IPS-18a (cell line): ENCODE measurements at regions not wholly inside any gene's neighbourhood (a gene's known extent, or its start where the extent isn't known, plus 50 kb on each side); places are given as distances from the start of the nearest gene placed in this dataset.

Experiments used
- H3K27ac ChIP-seq: one replicate; pipeline ENCODE4 v1.5.1; 2013; ENCODE audit warnings: low read length
- H3K27me3 ChIP-seq: one replicate; pipeline ENCODE4 v1.6.1; 2013; ENCODE audit warnings: mild to moderate bottlenecking, low read length; ENCODE audit not compliant: control insufficient read depth, insufficient read depth
- H3K36me3 ChIP-seq: one replicate; pipeline ENCODE4 v1.6.1; 2013; ENCODE audit warnings: low read depth, low read length; ENCODE audit not compliant: control insufficient read depth
- H3K4me1 ChIP-seq: one replicate; pipeline ENCODE4 v1.6.1; 2013; ENCODE audit warnings: low read depth, low read length; ENCODE audit not compliant: control insufficient read depth
- H3K4me3 ChIP-seq: one replicate; pipeline ENCODE4 v1.5.1; 2013; ENCODE audit warnings: low read length
- H3K9ac ChIP-seq: one replicate; pipeline ENCODE4 v1.6.1; 2013; ENCODE audit warnings: mild to moderate bottlenecking, low read length, moderate library complexity
- H3K9me3 ChIP-seq: one replicate; pipeline ENCODE4 v1.6.1; 2013; ENCODE audit warnings: low read depth, low read length; ENCODE audit not compliant: control insufficient read depth

DNA sequence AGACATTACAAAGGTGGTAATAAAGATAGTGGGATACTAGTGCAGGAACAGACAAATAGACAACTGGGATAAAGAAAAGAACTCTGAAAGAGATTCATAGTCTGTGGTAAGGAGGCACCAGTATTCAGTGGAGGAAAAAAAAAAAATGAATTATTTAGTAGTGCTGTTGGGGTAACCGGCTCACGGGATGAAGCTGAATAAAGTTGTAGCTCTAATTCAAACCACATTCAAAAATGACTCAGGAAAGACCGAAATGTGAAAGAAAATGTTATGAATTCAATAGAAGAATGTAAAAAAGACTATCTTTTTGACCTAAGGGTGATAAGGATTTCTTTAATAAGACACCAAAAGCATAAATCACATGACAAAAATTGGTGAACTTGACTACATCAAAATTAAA, 83.1 kb upstream of the HABP2 start:
- H3K36me3 ChIP-seq = no peaks in the 10 kb centered on the region
- H3K9me3 ChIP-seq = no peaks in the 10 kb centered on the region
- H3K4me1 ChIP-seq = no peaks in the 10 kb centered on the region
- no peak overlapping the region for H3K4me3 ChIP-seq
- no peak overlapping the region for H3K9ac ChIP-seq
- H3K27me3 ChIP-seq = no peaks in the 10 kb centered on the region
- H3K27ac ChIP-seq = no peak overlapping the region

GRCh38 chr10:113470372-113471240, 82.2 kb upstream of the HABP2 start:
- Histone ChIP-seq H3K4me3 (no peak overlapping the region), H3K4me1 (no peaks in the 10 kb centered on the region), H3K27ac (no peak overlapping the region), H3K9me3 (no peaks in the 10 kb centered on the region), H3K36me3 (no peaks in the 10 kb centered on the region), H3K27me3 (no peaks in the 10 kb centered on the region), H3K9ac (no peak overlapping the region)

GRCh38 chr10:113471241-113471996, 81.4 kb upstream of the HABP2 start:
- no peak overlapping the region for H3K4me3 ChIP-seq
- H3K27ac ChIP-seq = no peak overlapping the region
- H3K9me3 ChIP-seq = no peaks in the 10 kb centered on the region
- H3K36me3 ChIP-seq = no peaks in the 10 kb centered on the region
- H3K27me3 ChIP-seq = no peaks in the 10 kb centered on the region
- H3K4me1 ChIP-seq = no peaks in the 10 kb centered on the region
- no peak overlapping the region for H3K9ac ChIP-seq

- Histone ChIP-seq H3K4me3 (no peak overlapping the region), H3K4me1 (no peaks in the 10 kb centered on the region), H3K27ac (no peak overlapping the region), H3K9me3 (no peaks in the 10 kb centered on the region), H3K27me3 (no peaks in the 10 kb centered on the region), H3K9ac (no peak overlapping the region), H3K36me3 (no peaks in the 10 kb centered on the region)
Observed at GRCh38 chr10:113473011-113473410, 79.8 kb upstream of the HABP2 start.

DNA sequence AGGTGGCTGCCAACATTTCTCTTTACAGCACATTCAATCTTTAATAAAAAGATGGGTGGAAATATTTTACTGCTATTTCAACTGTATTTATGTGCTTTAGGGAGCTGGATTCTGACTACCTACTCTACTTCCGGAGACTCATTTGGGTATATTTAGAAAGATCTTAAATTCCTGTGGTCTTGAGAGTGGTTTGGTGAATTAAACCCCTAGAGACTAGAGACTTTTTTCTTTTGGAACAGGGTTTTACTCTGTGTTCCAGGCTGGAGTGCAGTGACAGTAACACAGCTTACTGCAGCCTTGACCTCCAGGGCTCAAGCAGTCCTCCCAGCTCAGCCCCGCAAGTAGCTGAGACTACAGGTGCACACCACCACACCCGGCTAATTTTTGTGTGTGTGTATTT, 79.0 kb upstream of the HABP2 start:
- H3K4me3 ChIP-seq = no peak overlapping the region
- peaks cover under 1% of the 10 kb centered on the region for H3K9me3 ChIP-seq
- H3K4me1 ChIP-seq = no peaks in the 10 kb centered on the region
- H3K27ac ChIP-seq = no peak overlapping the region
- H3K9ac ChIP-seq = no peak overlapping the region
- H3K36me3 ChIP-seq = no peaks in the 10 kb centered on the region
- no peaks in the 10 kb centered on the region for H3K27me3 ChIP-seq

GRCh38 chr10:113474752-113475151, 78.1 kb upstream of the HABP2 start:
- Histone ChIP-seq H3K36me3 (no peaks in the 10 kb centered on the region), H3K27me3 (no peaks in the 10 kb centered on the region), H3K4me1 (no peaks in the 10 kb centered on the region), H3K9ac (no peak overlapping the region), H3K27ac (no peak overlapping the region), H3K4me3 (no peak overlapping the region), H3K9me3 (peaks cover 9% of the 10 kb centered on the region)

DNA sequence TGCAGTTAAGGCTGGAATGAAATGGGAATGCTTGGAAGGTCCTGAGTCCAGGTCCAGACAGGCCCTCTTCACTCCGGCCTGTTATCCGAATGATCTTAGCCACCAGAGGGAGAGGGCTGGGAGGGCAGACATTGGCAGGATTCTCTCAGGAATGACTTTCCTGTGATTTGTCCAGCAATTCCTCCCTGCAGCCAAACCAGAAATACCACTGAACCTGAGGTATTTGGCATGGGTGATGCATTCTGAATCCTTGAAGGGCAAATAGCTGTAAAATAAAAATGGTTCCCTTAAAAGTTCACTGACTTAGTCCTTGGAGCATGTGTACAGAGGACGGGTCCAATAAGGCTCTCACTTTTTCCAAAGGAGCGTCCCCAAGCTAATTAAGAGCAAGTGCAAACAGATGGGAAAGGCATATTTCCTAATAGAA, 77.5 kb upstream of the HABP2 start:
- Histone ChIP-seq H3K36me3 (no peaks in the 10 kb centered on the region), H3K27me3 (no peaks in the 10 kb centered on the region), H3K27ac (no peak overlapping the region), H3K4me3 (no peak overlapping the region), H3K9ac (no peak overlapping the region), H3K9me3 (peaks cover 15% of the 10 kb centered on the region), H3K4me1 (no peaks in the 10 kb centered on the region)

- H3K4me3 ChIP-seq = no peak overlapping the region
- no peak overlapping the region for H3K27ac ChIP-seq
- no peaks in the 10 kb centered on the region for H3K36me3 ChIP-seq
- no peak overlapping the region for H3K9ac ChIP-seq
- no peaks in the 10 kb centered on the region for H3K4me1 ChIP-seq
- H3K9me3 ChIP-seq = peaks cover 15% of the 10 kb centered on the region
- no peaks in the 10 kb centered on the region for H3K27me3 ChIP-seq
Observed at GRCh38 chr10:113476191-113476590, 76.7 kb upstream of the HABP2 start.

GRCh38 chr10:113476673-113477072, 76.2 kb upstream of the HABP2 start:
- Histone ChIP-seq H3K4me1 (no peaks in the 10 kb centered on the region), H3K9me3 (peaks cover 15% of the 10 kb centered on the region), H3K27me3 (no peaks in the 10 kb centered on the region), H3K27ac (no peak overlapping the region), H3K4me3 (no peak overlapping the region), H3K9ac (no peak overlapping the region), H3K36me3 (no peaks in the 10 kb centered on the region)

DNA sequence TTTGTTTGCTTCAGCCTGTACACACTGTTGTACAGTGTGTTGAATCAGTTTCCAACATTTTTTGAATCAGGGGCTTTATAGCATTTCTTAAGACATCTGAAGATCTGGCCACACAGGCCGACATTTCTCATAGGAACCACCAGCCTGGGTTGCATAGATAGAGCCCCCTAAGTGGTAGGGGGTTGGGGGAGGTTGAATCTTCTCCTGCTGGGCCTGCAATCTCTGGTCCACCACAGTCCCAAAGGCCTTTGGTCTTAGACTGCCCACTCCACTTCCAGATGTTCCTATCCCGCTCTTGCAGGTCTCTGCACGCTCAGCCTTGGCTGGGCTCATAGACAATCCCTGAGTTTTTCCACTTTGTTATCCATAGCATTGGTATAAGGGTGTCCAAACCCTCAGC, 75.4 kb upstream of the HABP2 start:
- Histone ChIP-seq H3K4me3 (no peak overlapping the region), H3K4me1 (no peaks in the 10 kb centered on the region), H3K27ac (no peak overlapping the region), H3K27me3 (no peaks in the 10 kb centered on the region), H3K36me3 (no peaks in the 10 kb centered on the region), H3K9ac (no peak overlapping the region), H3K9me3 (peaks cover 15% of the 10 kb centered on the region)

DNA sequence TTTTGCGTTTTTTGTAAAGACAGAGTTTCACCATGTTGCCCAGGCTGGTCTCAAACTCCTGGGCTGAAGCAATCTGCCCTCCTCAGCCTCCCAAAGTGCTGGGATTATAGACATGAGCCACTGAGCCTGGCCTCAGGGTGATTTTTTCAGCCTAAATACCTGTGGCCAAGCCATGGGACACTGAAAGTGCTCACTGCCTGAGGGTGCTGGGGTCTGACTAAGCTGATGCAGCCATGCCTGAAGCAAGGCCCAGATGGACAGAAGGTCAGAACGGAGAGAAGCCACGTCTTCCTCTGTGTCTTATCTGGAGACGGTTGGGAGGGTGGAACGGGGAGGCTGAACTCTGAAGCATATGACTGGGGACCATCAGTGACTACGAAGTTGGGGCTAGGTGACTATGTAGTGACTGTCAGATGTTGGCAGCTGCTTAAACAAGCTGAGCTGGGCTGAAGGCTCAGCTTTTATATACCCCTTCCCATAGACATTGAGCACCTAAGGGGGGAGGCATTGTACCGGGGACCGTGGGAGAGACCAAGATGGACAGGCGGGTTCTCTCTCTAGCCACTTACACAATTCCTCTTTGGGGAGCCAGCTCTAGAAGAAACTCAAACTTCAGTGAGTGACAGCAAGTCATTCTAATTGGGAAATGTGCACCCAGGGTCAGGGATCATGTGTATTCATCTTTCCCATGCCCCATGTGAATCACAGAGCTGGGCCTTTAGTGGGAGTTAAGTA, 73.3 kb upstream of the HABP2 start:
- Histone ChIP-seq H3K27ac (no peak overlapping the region), H3K9me3 (peaks cover 15% of the 10 kb centered on the region), H3K9ac (no peak overlapping the region), H3K36me3 (no peaks in the 10 kb centered on the region), H3K27me3 (no peaks in the 10 kb centered on the region), H3K4me3 (no peak overlapping the region), H3K4me1 (no peaks in the 10 kb centered on the region)
